ENCODE measurements at regions not wholly inside any gene's neighbourhood (a gene's known extent, or its start where the extent isn't known, plus 50 kb on each side); places are given as distances from the start of the nearest gene placed in this dataset.
"Not testable (repeated sequence)": the region's sequence is repeated elsewhere in the genome, so short reads cannot be mapped to it uniquely, and the experiment has no call there.

GRCh38 chr1:145553795-145554194 is 54.0 kb upstream of the GPR89A start:
- not testable (repeated sequence) for H3K27ac ChIP-seq; H3K27me3 ChIP-seq (ENCODE audit: insufficient read depth, low read depth, severe bottlenecking); H3K4me3 ChIP-seq (ENCODE audit: low read depth, low read length); H3K36me3 ChIP-seq; DNase-seq
- H3K9me3 ChIP-seq (ENCODE audit: severe bottlenecking): peaks cover 21% of the 10 kb centered on the region

GRCh38 chr1:145545055-145545454 is 62.7 kb upstream of the GPR89A start:
- TF ChIP-seq CTCF (IDR thresholded peaks at IDR 0.05; ENCODE audit: low read depth, low read length): no peak
- no peaks in the 10 kb centered on the region for H3K9me3 ChIP-seq (ENCODE audit: severe bottlenecking)
- H3K4me3 ChIP-seq (ENCODE audit: low read depth, low read length): no peak overlapping the region
- no peak overlapping the region for H3K27ac ChIP-seq
- no peaks in the 10 kb centered on the region for H3K27me3 ChIP-seq (ENCODE audit: insufficient read depth, low read depth, severe bottlenecking)
- H3K36me3 ChIP-seq: no peaks in the 10 kb centered on the region
- no peak for DNase-seq

GRCh38 chr1:145541685-145542084 is 66.1 kb upstream of the GPR89A start:
- not testable (repeated sequence) for DNase-seq; H3K27ac ChIP-seq; H3K36me3 ChIP-seq; H3K4me3 ChIP-seq (ENCODE audit: low read depth, low read length); H3K9me3 ChIP-seq (ENCODE audit: severe bottlenecking); H3K27me3 ChIP-seq (ENCODE audit: insufficient read depth, low read depth, severe bottlenecking)

GRCh38 chr1:145541246-145541645 is 66.5 kb upstream of the GPR89A start:
- H3K27me3 ChIP-seq (ENCODE audit: insufficient read depth, low read depth, severe bottlenecking); H3K36me3 ChIP-seq; H3K4me3 ChIP-seq (ENCODE audit: low read depth, low read length); H3K9me3 ChIP-seq (ENCODE audit: severe bottlenecking); H3K27ac ChIP-seq: not testable (repeated sequence)
- DNase-seq: peak; percentile 57

GRCh38 chr1:145538118-145538882 is 69.5 kb upstream of the GPR89A start:
- not testable (repeated sequence) for H3K9me3 ChIP-seq (ENCODE audit: severe bottlenecking); H3K36me3 ChIP-seq; DNase-seq; H3K27ac ChIP-seq; H3K4me3 ChIP-seq (ENCODE audit: low read depth, low read length); H3K27me3 ChIP-seq (ENCODE audit: insufficient read depth, low read depth, severe bottlenecking)

GRCh38 chr1:145537003-145537402 is 70.8 kb upstream of the GPR89A start:
- not testable (repeated sequence) for H3K9me3 ChIP-seq (ENCODE audit: severe bottlenecking); DNase-seq; H3K27ac ChIP-seq; H3K36me3 ChIP-seq; H3K4me3 ChIP-seq (ENCODE audit: low read depth, low read length); H3K27me3 ChIP-seq (ENCODE audit: insufficient read depth, low read depth, severe bottlenecking)

GRCh38 chr1:145535461-145535860 is 72.3 kb upstream of the GPR89A start:
- H3K4me3 ChIP-seq (ENCODE audit: low read depth, low read length); H3K9me3 ChIP-seq (ENCODE audit: severe bottlenecking); H3K36me3 ChIP-seq; DNase-seq; H3K27me3 ChIP-seq (ENCODE audit: insufficient read depth, low read depth, severe bottlenecking); H3K27ac ChIP-seq: not testable (repeated sequence)

GRCh38 chr1:145528068-145528564 is 79.7 kb upstream of the GPR89A start:
- H3K9me3 ChIP-seq (ENCODE audit: severe bottlenecking); DNase-seq; H3K36me3 ChIP-seq; H3K4me3 ChIP-seq (ENCODE audit: low read depth, low read length); H3K27me3 ChIP-seq (ENCODE audit: insufficient read depth, low read depth, severe bottlenecking); H3K27ac ChIP-seq: not testable (repeated sequence)

GRCh38 chr1:145520159-145520558 is 87.6 kb upstream of the GPR89A start:
- H3K27me3 ChIP-seq (ENCODE audit: insufficient read depth, low read depth, severe bottlenecking); H3K27ac ChIP-seq; H3K9me3 ChIP-seq (ENCODE audit: severe bottlenecking); H3K36me3 ChIP-seq; DNase-seq; H3K4me3 ChIP-seq (ENCODE audit: low read depth, low read length): not testable (repeated sequence)

GRCh38 chr1:145519302-145519701 is 88.5 kb upstream of the GPR89A start:
- DNase-seq; H3K27me3 ChIP-seq (ENCODE audit: insufficient read depth, low read depth, severe bottlenecking); H3K4me3 ChIP-seq (ENCODE audit: low read depth, low read length); H3K36me3 ChIP-seq; H3K9me3 ChIP-seq (ENCODE audit: severe bottlenecking); H3K27ac ChIP-seq: not testable (repeated sequence)

Data from WERI-Rb-1 (cell line).